ENCODE measurements at regions not wholly inside any gene's neighbourhood (a gene's known extent, or its start where the extent isn't known, plus 50 kb on each side); places are given as distances from the start of the nearest gene placed in this dataset.
A peak's percentile ranks its signal among the peaks of the same experiment; 100 is the strongest.
"Not testable (repeated sequence)": the region's sequence is repeated elsewhere in the genome, so short reads cannot be mapped to it uniquely, and the experiment has no call there.

DNA sequence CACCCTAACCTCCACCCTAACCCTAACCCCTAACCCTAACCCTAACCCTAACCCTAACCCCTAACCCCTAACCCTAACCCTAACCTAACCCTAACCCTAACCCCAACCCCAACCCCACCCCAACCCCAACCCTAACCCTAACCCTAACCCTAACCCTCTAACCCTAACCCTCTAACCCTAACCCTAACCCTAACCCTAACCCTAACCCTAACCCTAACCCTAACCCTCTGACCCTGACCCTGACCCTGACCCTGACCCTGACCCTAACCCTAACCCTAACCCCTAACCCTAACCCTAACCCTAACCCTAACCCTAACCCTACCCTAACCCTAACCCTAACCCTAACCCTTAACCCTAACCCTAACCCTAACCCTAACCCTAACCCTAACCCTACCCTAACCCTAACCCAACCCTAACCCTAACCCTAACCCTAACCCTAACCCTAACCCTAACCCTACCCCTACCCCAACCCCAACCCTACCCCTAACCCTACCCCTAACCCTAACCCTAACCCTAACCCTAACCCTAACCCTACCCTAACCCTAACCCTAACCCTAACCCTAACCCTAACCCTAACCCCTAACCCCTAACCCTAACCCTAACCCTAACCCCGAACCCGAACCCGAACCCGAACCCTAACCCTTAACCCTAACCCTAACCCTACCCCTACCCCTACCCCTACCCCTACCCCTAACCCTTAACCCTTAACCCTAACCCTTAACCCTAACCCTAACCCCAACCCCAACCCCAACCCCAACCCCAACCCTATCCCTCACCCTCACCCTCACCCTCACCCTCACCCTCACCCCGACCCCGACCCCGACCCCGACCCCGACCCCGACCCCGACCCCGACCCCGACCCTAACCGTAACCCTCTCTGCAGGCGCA is 186.2 kb upstream of the CHL1 start:
- DNase-seq = peak; percentile 21

DNA sequence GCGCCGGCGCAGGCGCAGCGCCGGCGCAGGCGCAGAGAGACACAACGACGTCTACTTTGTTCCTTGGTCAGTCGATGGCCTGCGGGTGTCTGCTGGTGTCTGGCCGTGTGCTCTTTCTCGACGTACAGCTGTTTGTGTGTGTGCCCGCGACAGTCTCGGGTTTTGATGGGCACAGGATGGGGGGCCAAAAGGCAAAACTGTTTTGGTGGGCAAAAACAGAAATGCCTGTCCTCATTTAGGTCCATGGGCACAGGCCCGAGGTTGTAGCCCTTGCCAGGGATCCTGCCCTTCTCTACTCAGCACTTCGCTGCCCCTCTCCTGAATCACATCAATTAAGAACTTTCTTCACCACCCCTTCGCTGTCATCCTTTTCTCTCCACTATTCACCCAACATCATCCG is 184.8 kb upstream of the CHL1 start:
- DNase-seq = no peak

DNA sequence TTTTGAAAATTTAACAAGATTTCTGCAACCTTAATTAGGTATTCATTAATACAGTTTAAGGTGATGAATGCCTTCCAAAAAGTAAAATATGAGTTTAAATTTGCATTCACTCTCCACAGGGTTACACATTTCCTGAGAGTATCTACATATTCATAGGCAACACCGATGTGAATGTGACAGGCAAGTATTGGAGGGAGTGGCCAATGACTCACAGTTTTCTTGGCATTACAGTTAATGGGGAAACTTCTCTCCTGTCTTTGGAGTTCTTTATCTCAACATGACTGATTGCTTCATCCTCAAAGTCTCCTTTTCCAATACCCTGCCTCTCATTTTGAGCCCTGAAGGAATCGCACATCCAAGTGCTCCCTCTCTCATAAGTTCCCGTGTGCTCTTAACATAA is 181.9 kb upstream of the CHL1 start:
- no peak for DNase-seq

DNA sequence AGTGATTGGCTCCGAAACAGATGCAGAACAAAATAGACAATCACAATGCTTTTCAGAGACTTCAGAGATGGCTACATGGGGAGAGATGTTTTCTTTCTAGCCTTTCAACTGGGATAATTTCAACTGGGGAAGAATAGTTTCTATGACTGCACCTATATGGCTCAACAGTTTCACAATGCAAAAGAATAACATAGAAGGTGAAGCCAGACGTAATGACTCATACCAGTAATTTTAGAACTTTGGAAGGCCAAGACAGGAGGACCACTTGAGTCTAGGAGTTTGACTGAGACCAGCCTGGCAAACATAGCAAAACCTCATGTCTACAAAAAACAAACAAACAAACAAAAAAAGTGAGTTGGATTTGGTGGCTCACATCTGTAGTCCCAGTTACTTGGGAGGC is 180.2 kb upstream of the CHL1 start:
- DNase-seq = no peak

DNA sequence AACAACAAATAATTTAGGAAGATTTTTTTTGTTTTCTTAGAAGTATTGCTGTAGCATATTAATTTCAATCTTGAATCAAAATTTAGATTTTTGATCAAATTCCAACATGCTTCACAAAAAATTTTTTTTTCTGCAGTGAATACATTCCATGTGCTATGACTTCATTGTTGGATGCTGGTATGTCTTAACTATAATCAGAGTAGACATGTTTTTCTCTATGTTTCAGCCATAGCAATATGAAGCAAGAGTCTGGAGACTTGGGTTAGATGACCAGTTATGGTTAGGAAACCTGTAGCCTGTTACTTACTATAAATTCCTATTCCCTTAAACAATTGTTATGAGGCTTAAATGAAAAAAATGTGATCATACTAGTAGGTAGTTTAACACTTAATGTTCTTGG is 176.1 kb upstream of the CHL1 start:
- DNase-seq = no peak

DNA sequence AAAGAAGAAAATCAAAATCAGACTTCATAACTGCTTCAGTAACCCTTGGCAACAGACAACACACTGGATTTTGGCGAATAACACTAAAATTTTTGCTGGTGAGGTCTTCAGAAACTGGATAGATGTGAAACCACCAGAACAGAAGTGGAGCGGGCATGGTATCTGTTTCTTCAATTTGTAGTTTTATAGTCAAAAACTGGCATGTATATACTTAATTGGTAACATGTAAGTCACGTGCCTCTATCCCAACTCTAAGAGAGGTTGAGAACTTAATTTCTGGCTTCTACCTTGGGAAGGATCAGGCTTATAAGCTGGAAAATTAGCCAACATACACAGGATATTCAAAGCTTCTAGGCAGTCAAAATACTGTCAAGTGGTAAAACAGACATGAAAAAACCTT is 172.6 kb upstream of the CHL1 start:
- no peak for DNase-seq

DNA sequence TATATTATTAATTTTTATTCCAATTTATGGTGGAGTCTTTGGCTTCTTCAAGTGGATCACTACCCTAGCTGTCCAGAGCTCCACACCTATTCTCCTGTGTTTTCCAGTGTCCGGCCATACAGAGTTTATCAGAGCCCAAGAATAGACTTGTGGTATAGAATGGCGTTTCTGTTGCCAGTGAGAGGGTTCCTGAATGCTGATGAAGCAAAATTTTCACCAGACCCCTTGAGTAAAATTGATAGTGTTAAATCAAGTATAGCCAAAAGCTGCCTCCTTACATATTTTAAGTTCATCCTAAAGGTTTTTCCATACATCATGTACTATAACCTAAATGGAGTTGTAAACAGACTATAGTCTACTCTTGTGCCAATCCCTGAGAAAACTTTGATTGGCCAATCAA is 171.5 kb upstream of the CHL1 start:
- DNase-seq = no peak

DNA sequence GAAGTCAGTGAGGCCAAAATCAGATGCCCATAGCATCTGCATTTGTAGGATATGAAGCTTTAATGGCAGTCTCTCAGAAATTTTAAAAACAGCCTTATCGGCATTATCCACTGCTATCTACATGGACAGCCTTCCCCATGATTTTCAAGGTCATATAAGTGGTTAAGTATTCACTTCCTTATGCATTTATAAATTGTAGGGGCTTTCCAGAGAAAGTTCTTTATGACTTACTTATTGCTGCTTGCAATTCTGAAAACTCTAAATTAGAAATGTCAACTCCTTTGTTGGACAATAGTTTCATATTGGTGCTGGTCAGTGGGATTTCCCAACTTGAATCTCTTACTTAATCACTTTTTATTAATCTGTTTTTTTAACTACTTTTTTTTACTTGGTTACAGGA is 160.6 kb upstream of the CHL1 start:
- not testable (repeated sequence) for DNase-seq

DNA sequence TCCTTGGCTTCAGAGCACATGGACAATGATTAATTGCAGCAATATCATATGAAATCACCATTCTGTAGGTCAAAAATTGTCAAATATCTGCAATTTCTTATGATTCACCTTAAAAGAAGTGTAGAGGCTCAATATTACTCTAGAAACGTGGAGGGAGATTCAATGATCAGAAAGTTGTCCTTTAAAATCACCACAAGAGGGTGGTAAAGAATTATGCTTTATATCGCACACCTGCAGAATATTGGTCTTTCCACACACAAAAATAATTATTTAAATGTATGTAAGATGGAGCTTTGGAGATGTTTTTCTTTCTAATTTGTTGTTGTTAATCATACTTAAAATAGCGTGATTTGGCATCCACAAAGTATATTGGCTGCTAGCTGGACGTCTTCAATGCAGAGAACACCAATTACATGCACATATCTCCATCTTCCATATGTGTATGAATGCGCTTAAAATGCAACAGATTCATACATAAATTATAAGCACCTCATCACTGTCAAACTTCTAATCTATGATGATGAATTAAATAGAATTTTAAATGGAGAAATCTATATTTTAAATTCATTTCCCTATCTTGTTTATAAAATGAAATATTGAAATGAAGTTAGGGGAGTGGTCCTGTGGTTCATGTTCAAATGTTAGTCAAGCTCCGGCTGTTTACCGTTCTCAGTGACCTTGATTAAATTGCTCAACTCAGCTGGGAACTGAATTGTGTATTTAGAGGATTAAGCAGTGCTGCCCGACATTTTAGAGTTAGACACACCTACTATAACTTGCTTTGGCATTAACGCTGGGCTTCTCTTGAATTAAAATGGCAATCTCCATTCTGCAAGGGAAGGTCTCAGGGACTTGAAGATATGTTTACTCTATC is 153.5 kb upstream of the CHL1 start:
- DNase-seq = not testable (repeated sequence)

DNA sequence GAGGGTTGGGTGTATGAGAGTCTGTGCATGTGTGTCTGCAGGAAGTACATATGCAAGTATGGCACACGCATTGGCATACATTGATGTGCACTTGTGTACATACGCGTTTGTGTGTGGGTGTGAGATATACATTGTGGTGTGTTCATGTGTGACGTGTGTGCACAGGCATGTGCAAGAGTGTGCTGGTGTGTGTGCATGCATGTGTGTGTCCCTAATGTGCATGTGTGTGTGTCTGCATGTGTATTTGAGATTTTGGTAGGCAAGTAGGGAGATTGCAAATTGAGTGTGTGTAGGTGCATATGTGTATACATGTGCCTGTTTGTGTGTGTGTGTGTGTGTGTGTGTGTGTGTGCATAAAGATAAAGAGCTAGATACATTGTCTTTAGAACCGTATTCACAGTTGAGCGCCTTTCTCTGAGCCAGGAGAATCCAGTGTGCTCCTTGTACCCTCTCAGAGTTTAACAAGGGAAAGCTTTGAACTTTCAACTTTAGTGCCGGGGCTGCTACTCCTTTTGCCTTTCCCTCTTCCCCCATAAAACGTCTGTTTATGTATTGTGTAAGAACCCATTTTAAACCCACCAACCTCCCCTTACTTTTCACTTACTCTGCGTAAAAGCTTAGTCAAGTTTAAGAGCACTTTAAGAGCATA is 152.4 kb upstream of the CHL1 start:
- no peak for DNase-seq

DNA sequence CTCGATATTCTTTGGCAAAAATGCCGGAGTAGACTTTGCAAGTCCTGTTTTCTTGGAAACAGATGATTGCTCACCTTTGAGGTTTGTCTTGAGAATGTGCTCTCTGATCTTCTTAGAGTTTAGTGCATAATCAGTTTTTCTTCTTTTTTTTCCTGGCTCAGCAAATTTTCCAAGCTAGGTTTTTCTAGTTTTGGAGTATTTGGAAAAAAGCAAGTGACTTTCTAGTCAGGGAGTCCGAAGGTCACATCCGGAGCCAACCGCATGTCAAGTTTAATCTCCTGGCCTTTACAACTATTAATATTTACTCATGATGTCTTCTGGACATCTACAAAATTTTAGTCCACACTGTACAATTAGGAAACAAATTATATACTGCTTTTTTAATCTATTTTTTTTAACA is 151.6 kb upstream of the CHL1 start:
- DNase-seq = not testable (repeated sequence)

DNA sequence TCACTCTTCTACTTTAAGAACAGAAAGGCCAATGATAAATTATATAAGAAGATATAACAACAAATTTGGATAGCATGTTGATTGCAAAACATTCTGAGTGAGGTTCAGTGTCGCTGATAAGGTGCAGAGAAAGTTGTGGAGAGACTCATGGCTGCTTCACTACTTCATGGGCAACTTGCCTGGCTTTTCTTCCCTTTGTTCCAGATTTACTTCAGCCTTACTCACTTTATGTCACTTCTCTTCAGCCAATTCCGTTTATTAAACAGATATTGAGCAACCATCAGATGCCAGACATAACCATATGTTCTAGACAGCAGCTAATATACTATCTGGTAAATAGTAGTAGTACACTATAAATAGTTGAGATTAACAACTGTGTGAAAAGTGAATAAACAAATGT is 150.0 kb upstream of the CHL1 start:
- DNase-seq = no peak

DNA sequence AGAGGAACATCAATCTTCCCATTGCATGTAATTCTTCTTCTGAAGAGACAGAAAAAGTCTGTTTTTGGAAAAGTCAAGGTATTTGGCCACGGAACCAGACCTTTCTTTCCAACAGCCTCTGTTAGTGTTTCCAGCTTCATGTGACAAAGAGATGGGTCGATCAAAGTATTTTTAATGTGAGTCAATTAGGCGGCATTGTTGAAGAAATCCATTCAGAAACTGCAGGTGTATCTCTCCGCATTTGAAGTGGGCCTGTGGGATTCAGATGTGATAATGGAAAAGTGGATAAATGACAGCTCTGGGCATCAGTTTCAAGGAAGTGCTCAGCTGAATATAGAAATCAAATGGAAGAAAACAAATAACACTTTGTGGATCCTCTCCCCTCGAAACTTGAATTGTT is 143.1 kb upstream of the CHL1 start:
- DNase-seq = not testable (repeated sequence)

DNA sequence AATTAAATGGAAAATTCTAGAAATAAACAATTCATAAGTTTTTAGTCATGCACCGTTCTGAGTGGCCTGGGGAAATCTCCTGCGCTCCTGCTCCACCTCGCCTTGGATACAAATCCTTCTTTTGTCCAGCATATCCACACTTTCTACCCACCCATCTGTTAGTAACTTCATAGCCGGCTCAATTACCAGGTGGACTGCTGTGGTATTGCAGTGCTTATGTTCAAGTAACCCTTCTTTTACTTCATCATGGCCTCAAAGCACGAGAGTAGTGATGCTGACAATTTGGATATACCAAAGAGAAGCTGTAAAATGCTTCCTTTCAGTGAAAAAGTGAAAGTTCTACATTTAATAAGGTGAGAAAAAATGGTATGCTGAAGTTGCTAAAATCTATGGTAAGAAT is 142.3 kb upstream of the CHL1 start:
- DNase-seq = no peak

DNA sequence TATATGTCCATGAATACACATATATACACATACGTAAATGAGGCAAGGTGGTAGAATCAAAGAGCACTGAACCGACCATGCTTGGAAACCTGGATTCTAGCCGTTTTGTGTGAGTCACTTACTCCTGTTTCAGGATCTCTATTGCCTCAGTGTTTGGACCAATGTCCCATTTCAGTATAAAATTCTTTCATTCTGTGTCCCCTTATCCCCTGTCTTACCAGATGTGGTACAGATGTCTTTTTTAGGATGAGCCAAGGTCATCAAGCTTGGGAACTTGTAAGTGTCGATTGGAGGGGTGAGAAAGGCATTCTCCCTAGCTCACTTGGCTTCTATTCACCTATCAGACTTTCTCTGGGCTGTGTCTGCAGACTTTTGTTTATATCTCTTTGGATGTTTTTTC is 139.9 kb upstream of the CHL1 start:
- no peak for DNase-seq

DNA sequence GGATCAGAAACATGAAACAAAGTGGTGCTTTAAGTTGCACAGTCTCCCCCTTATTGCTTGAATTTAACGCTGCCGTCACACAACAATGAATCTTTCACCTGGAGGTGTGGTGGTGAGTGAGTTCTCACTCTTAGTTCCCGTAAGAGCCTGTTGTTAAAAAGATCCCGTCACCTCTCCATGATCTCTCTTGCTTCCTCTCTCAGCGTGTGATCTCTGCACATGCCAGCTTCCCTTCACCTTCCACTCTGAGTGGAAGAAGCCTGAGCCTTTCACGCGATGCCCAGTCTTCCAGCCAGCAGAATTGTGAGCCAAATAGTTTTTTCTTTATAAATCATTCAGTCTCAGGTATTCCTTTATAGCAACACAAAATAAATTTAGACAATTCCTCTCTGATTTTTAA is 136.7 kb upstream of the CHL1 start:
- no peak for DNase-seq

DNA sequence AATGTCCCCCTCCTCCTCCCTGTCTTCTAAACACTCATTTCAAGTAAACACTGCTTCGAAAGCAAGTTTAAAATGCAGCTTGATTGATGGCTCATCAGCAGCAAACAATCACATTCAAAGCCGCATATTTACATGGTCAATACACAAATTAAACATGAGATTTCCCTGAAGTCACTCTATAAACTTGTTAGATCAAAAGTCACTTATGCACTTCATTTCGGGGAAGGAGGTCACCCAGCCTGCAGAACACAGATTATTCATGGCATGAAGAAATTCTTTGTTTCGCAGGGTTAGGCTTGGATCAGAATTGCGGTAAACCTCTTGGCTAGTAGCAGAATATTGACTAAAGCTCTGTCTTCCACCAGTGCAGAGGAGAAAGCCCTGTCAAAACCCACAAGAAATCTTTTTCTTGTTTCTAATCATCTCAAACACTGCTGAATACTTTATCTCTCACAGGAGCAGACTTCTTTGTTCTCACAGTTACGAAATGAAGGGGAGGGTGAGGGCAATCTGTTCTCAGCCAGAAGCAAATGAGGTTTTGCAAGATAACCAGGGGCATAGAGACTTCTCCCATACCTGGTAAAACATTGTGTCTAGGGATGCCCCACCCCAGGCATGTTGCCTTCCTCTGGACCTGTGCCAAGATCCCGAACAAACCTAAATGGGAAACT is 133.3 kb upstream of the CHL1 start:
- no peak for DNase-seq

DNA sequence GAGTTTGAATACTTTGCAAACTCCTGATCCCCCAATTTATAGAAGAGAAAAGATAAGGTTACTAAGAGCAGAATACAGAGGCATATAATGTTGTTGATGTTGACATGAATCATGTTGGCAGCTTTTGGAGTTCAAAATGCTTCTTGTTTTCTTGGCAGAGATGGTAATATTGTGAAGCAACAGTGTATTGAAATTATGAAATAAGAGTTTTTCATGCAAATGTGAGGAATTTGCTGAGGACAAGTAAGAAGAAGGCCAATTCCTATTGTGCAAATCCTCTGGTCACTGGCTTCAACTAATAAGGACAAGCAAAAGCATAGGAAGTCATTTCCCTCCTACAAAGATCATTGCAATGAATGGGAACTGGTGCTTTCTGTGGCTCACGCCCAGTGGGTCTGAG is 126.9 kb upstream of the CHL1 start:
- DNase-seq = no peak

DNA sequence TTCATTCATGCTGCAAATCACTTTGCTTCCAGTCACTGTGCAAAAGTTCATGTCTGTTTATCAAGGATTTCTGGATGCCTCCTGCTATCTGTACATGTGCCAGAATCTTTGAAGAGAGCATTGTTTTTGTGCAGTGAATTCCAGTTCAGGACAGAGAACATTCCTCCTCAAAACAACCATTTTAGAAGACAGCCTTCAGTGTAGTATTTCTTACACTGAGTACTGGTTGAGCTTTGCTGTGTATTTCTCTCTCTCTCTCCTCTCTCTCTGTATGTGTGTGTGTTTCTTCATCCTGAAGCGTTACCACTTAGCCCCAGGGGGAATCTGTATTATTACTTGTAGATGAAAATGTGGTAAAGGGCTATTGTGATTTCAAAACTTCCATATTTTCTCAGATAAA is 123.8 kb upstream of the CHL1 start:
- no peak for DNase-seq

DNA sequence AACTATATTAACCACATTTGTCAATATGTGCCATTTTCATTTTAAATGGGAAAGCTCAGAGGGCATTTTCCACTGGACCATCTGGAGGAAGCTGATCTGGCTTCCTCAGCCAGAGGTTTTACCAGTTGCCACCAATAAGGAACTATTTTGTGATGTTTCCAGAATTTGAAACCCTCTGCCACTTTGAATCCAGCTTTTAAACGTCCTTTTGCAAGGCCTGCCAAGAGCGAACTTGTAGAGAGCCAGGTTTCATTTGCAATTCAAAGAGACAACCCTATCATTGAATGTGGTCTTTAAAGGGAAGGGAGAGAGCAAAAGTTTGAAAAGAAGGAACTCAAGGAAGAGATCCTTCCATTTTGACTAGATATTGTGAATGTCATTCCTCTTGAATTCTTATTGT is 123.3 kb upstream of the CHL1 start:
- DNase-seq = no peak

DNA sequence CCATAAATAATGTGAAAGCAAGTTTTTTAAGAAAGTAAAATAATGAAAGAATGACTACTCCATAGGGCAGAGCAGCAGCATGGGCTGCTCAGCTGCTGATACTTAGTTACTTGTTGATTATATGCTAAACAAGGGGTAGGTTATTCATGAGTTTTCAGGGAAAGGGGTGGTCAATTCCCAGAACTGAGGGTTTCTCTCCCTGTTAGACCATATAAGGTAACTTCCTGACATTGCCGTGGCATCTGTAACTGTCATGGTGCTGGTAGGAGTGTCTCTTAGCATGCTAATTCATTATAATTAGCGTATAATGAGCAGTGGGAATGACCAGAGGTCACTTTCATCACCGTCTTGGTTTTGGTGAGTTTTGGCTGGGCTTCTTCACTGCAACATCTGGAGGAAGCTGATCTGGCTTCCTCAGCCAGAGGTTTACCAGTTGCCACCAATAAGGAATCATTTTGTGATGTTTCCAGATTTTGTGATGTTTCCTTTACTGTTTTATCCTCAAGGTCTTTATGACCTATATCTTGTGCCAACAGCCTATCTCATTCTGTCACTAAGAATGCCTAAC is 121.8 kb upstream of the CHL1 start:
- DNase-seq = no peak

DNA sequence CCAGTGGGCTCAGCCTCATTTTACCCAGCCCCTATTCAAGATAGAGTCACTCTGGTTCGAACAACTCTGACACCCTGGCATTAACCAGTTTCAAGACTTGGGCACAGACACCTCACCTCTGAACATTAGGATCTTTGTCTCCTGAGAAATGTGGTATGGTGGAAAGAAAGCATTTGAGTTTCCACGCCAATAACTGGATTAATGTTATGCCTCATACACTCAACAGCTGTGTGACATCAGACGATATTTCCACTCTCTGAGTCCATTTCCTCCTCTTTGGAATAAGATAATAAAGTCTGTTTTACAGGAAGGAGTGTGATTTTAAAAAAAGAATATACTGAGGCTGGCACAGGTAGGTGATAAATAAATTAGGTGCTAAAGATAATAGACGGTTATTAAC is 121.3 kb upstream of the CHL1 start:
- no peak for DNase-seq

DNA sequence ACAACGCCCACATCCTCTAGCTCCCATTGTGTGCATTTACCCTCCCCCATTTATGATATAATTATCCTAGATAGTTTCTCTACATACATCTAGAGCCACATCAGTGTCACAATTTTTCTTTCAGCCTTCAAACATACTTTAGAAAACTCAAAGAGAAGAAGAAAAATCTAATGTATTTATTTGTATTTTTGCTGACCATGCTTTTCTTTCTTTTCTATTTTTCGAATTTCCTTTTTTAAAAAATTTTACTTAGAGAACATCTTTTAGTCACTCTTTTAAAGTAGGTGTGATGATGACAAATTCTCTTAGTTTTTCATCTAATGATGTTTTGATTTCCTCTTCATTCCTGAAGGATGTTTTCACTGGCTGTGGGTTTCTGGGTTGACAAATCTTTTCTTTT is 117.0 kb upstream of the CHL1 start:
- DNase-seq = no peak
